ENCODE measurements at regions not wholly inside any gene's neighbourhood (a gene's known extent, or its start where the extent isn't known, plus 50 kb on each side); places are given as distances from the start of the nearest gene placed in this dataset.

DNA sequence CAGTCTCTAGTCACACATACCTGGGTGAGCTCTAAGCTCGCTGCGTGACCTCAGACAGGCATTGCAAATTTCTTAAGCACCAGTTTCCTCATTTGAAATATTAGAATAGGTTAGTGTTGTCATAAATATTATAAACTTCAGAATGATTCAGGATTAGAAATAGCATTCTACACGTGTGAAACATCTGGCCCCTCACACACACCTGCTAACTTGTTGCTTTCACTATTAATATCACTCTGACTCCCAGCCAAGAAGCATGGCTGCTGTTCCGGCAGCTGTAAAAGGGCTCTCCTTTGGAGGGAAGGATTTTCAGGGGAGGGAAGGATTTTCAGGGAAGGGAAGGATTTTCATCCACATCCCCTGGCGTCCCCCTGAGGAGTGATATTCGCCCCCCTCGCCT is 161.3 kb upstream of the GPR12 start:
- H3K27ac ChIP-seq (ENCODE audit: low read depth, low read length), result no peak overlapping the region
- H3K4me2 ChIP-seq (ENCODE audit: low read length), result no peak overlapping the region
- peaks cover 3 to 6% of the 10 kb centered on the region in 2 experiments; a peak in 1 of 4 replicates for H3K4me1 ChIP-seq (ENCODE audit: control insufficient read depth in 1 of 2, insufficient read depth in 2 of 2, low read length in 2 of 2)
- intact Hi-C loops (cut with micrococcal nuclease), result no loop called here
- H3K4me3 ChIP-seq (replicated peaks in 1 of 2; ENCODE audit: low read depth in 1 of 2, low read length in 2 of 2), result no peak overlapping the region
- peaks cover 22% of the 10 kb centered on the region for H3K27me3 ChIP-seq (ENCODE audit: insufficient read depth, low read length)
- H3K9ac ChIP-seq (ENCODE audit: low read length), result no peak overlapping the region
- ATAC-seq (no peak), DNase-seq (ENCODE audit: low read depth, low spot score) (no peak)
- ChIA-PET POLR2A (no interaction called here), RAD21 (ENCODE audit: low non-redundant PET in 1 of 2, low total read pairs in 2 of 2, uncharacterized antibody in 2 of 2, unreplicated experiment in 2 of 2) (no interaction called here), CTCF (no interaction called here)
- no peaks in the 10 kb centered on the region for H3K79me2 ChIP-seq (ENCODE audit: insufficient read depth, low read length)
- TF ChIP-seq, protein P1, sequence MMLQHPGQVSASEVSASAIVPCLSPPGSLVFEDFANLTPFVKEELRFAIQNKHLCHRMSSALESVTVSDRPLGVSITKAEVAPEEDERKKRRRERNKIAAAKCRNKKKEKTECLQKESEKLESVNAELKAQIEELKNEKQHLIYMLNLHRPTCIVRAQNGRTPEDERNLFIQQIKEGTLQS (IDR thresholded peaks at IDR 0.05), result no peak
- TF ChIP-seq, protein P2, sequence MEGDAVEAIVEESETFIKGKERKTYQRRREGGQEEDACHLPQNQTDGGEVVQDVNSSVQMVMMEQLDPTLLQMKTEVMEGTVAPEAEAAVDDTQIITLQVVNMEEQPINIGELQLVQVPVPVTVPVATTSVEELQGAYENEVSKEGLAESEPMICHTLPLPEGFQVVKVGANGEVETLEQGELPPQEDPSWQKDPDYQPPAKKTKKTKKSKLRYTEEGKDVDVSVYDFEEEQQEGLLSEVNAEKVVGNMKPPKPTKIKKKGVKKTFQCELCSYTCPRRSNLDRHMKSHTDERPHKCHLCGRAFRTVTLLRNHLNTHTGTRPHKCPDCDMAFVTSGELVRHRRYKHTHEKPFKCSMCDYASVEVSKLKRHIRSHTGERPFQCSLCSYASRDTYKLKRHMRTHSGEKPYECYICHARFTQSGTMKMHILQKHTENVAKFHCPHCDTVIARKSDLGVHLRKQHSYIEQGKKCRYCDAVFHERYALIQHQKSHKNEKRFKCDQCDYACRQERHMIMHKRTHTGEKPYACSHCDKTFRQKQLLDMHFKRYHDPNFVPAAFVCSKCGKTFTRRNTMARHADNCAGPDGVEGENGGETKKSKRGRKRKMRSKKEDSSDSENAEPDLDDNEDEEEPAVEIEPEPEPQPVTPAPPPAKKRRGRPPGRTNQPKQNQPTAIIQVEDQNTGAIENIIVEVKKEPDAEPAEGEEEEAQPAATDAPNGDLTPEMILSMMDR (IDR thresholded peaks at IDR 0.05 in 2 of 3, conservative IDR thresholded peaks at IDR 0.05 in 1 of 3; ENCODE audit: borderline replicate concordance in 1 of 3, insufficient read depth in 1 of 3, low read depth in 2 of 3, low read length in 2 of 3), result no peak
- TF ChIP-seq, protein P3, sequence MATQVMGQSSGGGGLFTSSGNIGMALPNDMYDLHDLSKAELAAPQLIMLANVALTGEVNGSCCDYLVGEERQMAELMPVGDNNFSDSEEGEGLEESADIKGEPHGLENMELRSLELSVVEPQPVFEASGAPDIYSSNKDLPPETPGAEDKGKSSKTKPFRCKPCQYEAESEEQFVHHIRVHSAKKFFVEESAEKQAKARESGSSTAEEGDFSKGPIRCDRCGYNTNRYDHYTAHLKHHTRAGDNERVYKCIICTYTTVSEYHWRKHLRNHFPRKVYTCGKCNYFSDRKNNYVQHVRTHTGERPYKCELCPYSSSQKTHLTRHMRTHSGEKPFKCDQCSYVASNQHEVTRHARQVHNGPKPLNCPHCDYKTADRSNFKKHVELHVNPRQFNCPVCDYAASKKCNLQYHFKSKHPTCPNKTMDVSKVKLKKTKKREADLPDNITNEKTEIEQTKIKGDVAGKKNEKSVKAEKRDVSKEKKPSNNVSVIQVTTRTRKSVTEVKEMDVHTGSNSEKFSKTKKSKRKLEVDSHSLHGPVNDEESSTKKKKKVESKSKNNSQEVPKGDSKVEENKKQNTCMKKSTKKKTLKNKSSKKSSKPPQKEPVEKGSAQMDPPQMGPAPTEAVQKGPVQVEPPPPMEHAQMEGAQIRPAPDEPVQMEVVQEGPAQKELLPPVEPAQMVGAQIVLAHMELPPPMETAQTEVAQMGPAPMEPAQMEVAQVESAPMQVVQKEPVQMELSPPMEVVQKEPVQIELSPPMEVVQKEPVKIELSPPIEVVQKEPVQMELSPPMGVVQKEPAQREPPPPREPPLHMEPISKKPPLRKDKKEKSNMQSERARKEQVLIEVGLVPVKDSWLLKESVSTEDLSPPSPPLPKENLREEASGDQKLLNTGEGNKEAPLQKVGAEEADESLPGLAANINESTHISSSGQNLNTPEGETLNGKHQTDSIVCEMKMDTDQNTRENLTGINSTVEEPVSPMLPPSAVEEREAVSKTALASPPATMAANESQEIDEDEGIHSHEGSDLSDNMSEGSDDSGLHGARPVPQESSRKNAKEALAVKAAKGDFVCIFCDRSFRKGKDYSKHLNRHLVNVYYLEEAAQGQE (IDR thresholded peaks at IDR 0.05; ENCODE audit: low read depth), result no peak
- TF ChIP-seq, protein P4, sequence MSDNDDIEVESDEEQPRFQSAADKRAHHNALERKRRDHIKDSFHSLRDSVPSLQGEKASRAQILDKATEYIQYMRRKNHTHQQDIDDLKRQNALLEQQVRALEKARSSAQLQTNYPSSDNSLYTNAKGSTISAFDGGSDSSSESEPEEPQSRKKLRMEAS (IDR thresholded peaks at IDR 0.05), result no peak
- TF ChIP-seq, protein P5, sequence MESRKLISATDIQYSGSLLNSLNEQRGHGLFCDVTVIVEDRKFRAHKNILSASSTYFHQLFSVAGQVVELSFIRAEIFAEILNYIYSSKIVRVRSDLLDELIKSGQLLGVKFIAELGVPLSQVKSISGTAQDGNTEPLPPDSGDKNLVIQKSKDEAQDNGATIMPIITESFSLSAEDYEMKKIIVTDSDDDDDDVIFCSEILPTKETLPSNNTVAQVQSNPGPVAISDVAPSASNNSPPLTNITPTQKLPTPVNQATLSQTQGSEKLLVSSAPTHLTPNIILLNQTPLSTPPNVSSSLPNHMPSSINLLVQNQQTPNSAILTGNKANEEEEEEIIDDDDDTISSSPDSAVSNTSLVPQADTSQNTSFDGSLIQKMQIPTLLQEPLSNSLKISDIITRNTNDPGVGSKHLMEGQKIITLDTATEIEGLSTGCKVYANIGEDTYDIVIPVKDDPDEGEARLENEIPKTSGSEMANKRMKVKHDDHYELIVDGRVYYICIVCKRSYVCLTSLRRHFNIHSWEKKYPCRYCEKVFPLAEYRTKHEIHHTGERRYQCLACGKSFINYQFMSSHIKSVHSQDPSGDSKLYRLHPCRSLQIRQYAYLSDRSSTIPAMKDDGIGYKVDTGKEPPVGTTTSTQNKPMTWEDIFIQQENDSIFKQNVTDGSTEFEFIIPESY (IDR thresholded peaks at IDR 0.05; ENCODE audit: extremely low read depth, insufficient replicate concordance, low read length), result no peak
- TF ChIP-seq ELF1 (IDR thresholded peaks at IDR 0.05; ENCODE audit: borderline replicate concordance, low read depth), result no peak
- no peaks in the 10 kb centered on the region for H3K9me2 ChIP-seq (ENCODE audit: insufficient read depth)
- H3K36me3 ChIP-seq (ENCODE audit: control insufficient read depth in 1 of 2, insufficient read depth in 2 of 2, low read length in 2 of 2), result no peaks in the 10 kb centered on the region
- no peaks in the 10 kb centered on the region for H3K9me3 ChIP-seq (ENCODE audit: control insufficient read depth in 1 of 2, insufficient read depth in 1 of 2, low read depth in 1 of 2, low read length in 2 of 2)
- no peak overlapping the region for H2AFZ ChIP-seq (ENCODE audit: low read depth, low read length, poor library complexity, severe bottlenecking)
- no TSS peak for BruUV-seq (replicated peaks)
- no peaks in the 10 kb centered on the region for H4K20me1 ChIP-seq (ENCODE audit: insufficient read depth)
